Gastroesophageal sphincter (tissue), 4 donors: ENCODE measurements at regions not wholly inside any gene's neighbourhood (a gene's known extent, or its start where the extent isn't known, plus 50 kb on each side); places are given as distances from the start of the nearest gene placed in this dataset.
A peak's percentile ranks its signal among the peaks of the same experiment; 100 is the strongest.

ENCODE experiments used
- ATAC-seq: fragments of 150-250 bp; one replicate; pipeline ENCODE4 v1.9.1; 2016; ENCODE audit warnings: mild to moderate bottlenecking, moderate library complexity
- H3K27ac ChIP-seq, 4 donors: fragments of 200-600 bp; sonication (generic) in 3 of 4; 1 replicate in 3 of 4; 2 replicates in 1 of 4; pipeline ENCODE4 v1.5.1; 2016 to 2019
- H3K27me3 ChIP-seq: fragments of 200-600 bp; sonication (generic); one replicate; pipeline ENCODE4 v1.5.1; 2019
- H3K36me3 ChIP-seq, 2 donors: fragments of 200-600 bp; sonication (generic); one replicate each; pipeline ENCODE4 v1.5.1; 2019; ENCODE audit warnings: control low read depth in 1 of 2
- H3K4me1 ChIP-seq, 3 donors: fragments of 200-600 bp; sonication (generic); 1 replicate in 2 of 3; 2 replicates in 1 of 3; pipeline ENCODE4 v1.5.1; 2016 to 2019; ENCODE audit warnings: control low read depth in 2 of 3
- H3K4me3 ChIP-seq, 2 donors: fragments of 200-600 bp; sonication (generic); one replicate each; pipeline ENCODE4 v1.5.1; 2019; ENCODE audit warnings: mild to moderate bottlenecking in 1 of 2, moderate library complexity in 1 of 2
- H3K9me3 ChIP-seq, 3 donors: fragments of 200-600 bp; sonication (generic); one replicate each; pipeline ENCODE4 v1.5.1; 2017 to 2019; ENCODE audit warnings: control low read depth in 2 of 3
- EP300 ChIP-seq: sonication (generic); formaldehyde crosslinking; IDR thresholded peaks from one replicate; pipeline ENCODE4 v1.6.1; 2017; ENCODE audit warnings: antibody characterized with exemption, mild to moderate bottlenecking
- POLR2A ChIP-seq, 2 donors: fragments of 450-650 bp; IDR thresholded peaks; one replicate each; pipeline ENCODE4 v1.6.1; 2017; ENCODE audit warnings: antibody characterized with exemption in 2 of 2, mild to moderate bottlenecking in 2 of 2, moderate library complexity in 1 of 2
- POLR2AphosphoS5 ChIP-seq: sonication (generic); formaldehyde crosslinking; IDR thresholded peaks from one replicate; pipeline ENCODE4 v1.6.1; 2017; ENCODE audit warnings: antibody characterized with exemption
- WGBS, 2 donors: methylation state at CpG; one replicate each; pipeline ENCODE4 v1.1.5; 2018; ENCODE audit warnings: low coverage in 1 of 2; 5-methylcytosine and 5-hydroxymethylcytosine counted together
- TF ChIP-seq, protein P1 (sequence below), 4 experiments: fragments of 200-600 bp in 2 of 4; fragments of 450-650 bp in 2 of 4; sonication (generic) in 1 of 4; IDR thresholded peaks; one replicate each; pipeline ENCODE4 v1.5.1; 2017 to 2019; ENCODE audit warnings: antibody characterized with exemption in 4 of 4, mild to moderate bottlenecking in 2 of 4, moderate library complexity in 2 of 4

DNA sequence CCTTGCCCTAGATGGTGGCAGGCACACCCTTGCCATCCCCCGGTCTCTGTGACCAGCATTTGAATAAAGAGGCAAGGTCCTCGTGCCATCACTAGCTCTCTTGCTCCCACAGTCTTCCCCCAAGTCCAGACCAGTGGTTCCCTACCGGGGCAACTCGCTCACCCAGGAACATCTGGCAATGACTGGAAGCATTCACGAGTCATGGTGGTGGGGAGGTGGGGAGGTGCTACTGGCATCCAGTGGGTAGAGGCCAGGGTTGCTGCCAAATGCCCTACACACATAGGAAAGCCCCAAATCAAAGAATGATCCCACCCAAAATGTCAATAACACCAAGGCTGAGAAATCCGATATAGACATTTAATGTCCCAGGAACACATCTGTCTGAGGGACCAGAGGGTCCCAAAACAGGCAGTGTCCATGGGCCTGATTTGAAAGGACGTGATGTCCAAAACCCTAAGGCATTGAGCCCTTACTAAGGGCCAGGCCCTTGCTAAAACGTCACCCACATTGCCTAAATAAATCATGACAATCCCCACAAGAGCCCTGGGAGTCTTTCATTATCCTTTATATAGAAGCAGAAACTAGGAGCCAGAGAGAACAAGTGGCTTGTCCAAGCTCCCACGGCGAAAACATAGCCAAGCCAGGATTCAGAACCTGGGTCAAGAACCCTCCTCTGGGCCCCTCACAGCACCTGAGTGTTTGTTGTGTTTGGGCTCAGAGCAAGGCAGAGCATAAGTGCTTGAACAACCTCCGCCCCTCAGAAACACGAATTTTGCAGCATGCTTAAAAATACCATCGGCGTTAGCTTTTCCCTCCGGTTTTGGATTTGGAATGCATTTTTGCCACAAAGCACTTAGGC is 119.3 kb upstream of the WWC1 start:
- no peaks in the 10 kb centered on the region for H3K9me3 ChIP-seq
- WGBS, 2 donors, result 45 to 65% methylated on average over 4 to 11 of the region's 15 CpGs
- no peaks in the 10 kb centered on the region for H3K36me3 ChIP-seq
- TF ChIP-seq POLR2A (IDR thresholded peaks at IDR 0.05), result no peak
- TF ChIP-seq, protein P1, sequence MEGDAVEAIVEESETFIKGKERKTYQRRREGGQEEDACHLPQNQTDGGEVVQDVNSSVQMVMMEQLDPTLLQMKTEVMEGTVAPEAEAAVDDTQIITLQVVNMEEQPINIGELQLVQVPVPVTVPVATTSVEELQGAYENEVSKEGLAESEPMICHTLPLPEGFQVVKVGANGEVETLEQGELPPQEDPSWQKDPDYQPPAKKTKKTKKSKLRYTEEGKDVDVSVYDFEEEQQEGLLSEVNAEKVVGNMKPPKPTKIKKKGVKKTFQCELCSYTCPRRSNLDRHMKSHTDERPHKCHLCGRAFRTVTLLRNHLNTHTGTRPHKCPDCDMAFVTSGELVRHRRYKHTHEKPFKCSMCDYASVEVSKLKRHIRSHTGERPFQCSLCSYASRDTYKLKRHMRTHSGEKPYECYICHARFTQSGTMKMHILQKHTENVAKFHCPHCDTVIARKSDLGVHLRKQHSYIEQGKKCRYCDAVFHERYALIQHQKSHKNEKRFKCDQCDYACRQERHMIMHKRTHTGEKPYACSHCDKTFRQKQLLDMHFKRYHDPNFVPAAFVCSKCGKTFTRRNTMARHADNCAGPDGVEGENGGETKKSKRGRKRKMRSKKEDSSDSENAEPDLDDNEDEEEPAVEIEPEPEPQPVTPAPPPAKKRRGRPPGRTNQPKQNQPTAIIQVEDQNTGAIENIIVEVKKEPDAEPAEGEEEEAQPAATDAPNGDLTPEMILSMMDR (IDR thresholded peaks at IDR 0.05), result no peak
- TF ChIP-seq EP300, result no peak
- no peak for TF ChIP-seq POLR2AphosphoS5
- H3K27me3 ChIP-seq, result no peaks in the 10 kb centered on the region
- H3K27ac ChIP-seq, result peak overlapping the region in 2 of 4 donors; percentile 33 to 41
- no peak overlapping the region for H3K4me3 ChIP-seq
- ATAC-seq, result no peak
- peaks cover 0 to 24% (median 0%) of the 10 kb centered on the region in 3 donors for H3K4me1 ChIP-seq

DNA sequence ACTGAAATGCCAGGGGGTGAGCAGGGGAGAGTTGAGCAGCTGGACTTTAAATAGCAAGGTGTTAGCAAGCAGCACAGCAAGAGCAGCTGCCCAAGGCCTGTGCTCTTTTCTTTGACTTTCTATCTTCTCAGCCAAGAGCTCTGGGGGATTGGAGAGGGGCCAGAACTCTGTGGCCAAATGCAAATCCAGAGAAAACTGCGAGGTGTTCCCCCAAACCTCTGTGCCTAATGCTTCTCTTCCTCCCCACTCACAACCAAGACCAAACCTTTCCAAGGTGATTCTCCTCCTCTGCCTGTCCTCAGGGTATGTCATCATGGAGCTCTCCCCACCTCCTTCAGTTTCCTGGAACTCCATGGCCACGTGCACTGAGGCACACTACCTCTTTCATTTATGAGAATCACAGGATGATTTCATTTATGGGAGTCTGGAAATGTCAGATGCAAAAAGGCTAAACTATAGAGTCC is 118.7 kb upstream of the WWC1 start:
- ATAC-seq, result no peak
- H3K27ac ChIP-seq, result peak overlapping the region in 2 of 4 donors; percentile 8 to 41
- peaks cover 0 to 28% (median 0%) of the 10 kb centered on the region in 3 donors for H3K4me1 ChIP-seq
- H3K4me3 ChIP-seq, result no peak overlapping the region
- 0% methylated on average over 1 of the region's 2 CpGs; no CpG with 5 or more reads in 1 of the 2 donors for WGBS, 2 donors
- H3K9me3 ChIP-seq, result no peaks in the 10 kb centered on the region
- no peaks in the 10 kb centered on the region for H3K36me3 ChIP-seq
- H3K27me3 ChIP-seq, result no peaks in the 10 kb centered on the region
- TF ChIP-seq POLR2A (IDR thresholded peaks at IDR 0.05) (no peak), POLR2AphosphoS5 (peak; percentile 17), EP300 (no peak)
- TF ChIP-seq, protein P1 (IDR thresholded peaks at IDR 0.05), result no peak

GRCh38 chr5:168174376-168174775 is 117.1 kb upstream of the WWC1 start:
- Histone ChIP-seq H3K27me3 (no peaks in the 10 kb centered on the region), H3K9me3 (no peaks in the 10 kb centered on the region), H3K36me3 (no peaks in the 10 kb centered on the region), H3K4me1 (peaks cover 0 to 39% (median 0%) of the 10 kb centered on the region in 3 donors), H3K4me3 (no peak overlapping the region), H3K27ac (no peak overlapping the region)
- 60 to 83% methylated on average over 1 to 6 of the region's 9 CpGs for WGBS, 2 donors
- TF ChIP-seq EP300 (no peak), POLR2A (IDR thresholded peaks at IDR 0.05) (no peak), POLR2AphosphoS5 (no peak)
- TF ChIP-seq, protein P1 (IDR thresholded peaks at IDR 0.05), result no peak
- ATAC-seq, result no peak

- no peaks in the 10 kb centered on the region for H3K27me3 ChIP-seq
- WGBS, 2 donors, result 64 to 91% methylated on average over 3 to 5 of the region's 5 CpGs
- no peaks in the 10 kb centered on the region for H3K9me3 ChIP-seq
- no peaks in the 10 kb centered on the region for H3K36me3 ChIP-seq
- H3K4me1 ChIP-seq, result peaks cover 0 to 35% (median 0%) of the 10 kb centered on the region in 3 donors
- TF ChIP-seq EP300 (no peak), POLR2AphosphoS5 (no peak)
- TF ChIP-seq, protein P1 (IDR thresholded peaks at IDR 0.05), result no peak
- H3K4me3 ChIP-seq, result no peak overlapping the region
- H3K27ac ChIP-seq, result no peak overlapping the region
- ATAC-seq, result no peak
Observed at GRCh38 chr5:168176251-168176650, 115.2 kb upstream of the WWC1 start.

- WGBS, 2 donors, result 92 to 100% methylated on average over 1 to 3 of the region's 3 CpGs
- no peak for ATAC-seq
- TF ChIP-seq POLR2A (IDR thresholded peaks at IDR 0.05) (no peak), POLR2AphosphoS5 (no peak)
- no peaks in the 10 kb centered on the region for H3K36me3 ChIP-seq
- no peak overlapping the region for H3K4me3 ChIP-seq
- H3K27ac ChIP-seq, result no peak overlapping the region
- H3K27me3 ChIP-seq, result no peaks in the 10 kb centered on the region
- peaks cover 0 to 32% (median 0%) of the 10 kb centered on the region in 3 donors for H3K4me1 ChIP-seq
- H3K9me3 ChIP-seq, result no peaks in the 10 kb centered on the region
Observed at GRCh38 chr5:168176941-168177340, 114.5 kb upstream of the WWC1 start.
